D341Med (cell line): ENCODE measurements at regions not wholly inside any gene's neighbourhood (a gene's known extent, or its start where the extent isn't known, plus 50 kb on each side); places are given as distances from the start of the nearest gene placed in this dataset.

ENCODE experiments used
- DNase-seq: peaks from one replicate; pipeline ENCODE4 v3.0.0; 2012; ENCODE audit warnings: low spot score

- DNase-seq: no peak
These were observed 422.1 kb downstream of the COG6 start for GRCh38 chr13:40077396-40078027.

GRCh38 chr13:40079721-40080120 lies 424.3 kb downstream of the COG6 start:
- DNase-seq: no peak

- no peak for DNase-seq
These were observed 425.2 kb downstream of the COG6 start for GRCh38 chr13:40080676-40081075.

- no peak for DNase-seq
These were observed 427.2 kb downstream of the COG6 start for GRCh38 chr13:40082639-40083038.

GRCh38 chr13:40083841-40084240 lies 428.4 kb downstream of the COG6 start:
- DNase-seq: no peak

- DNase-seq: no peak
These were observed 429.5 kb downstream of the COG6 start for GRCh38 chr13:40084934-40085333.

- DNase-seq: no peak
These were observed 431.9 kb downstream of the COG6 start for GRCh38 chr13:40087091-40088002.

- DNase-seq: no peak
These were observed 438.6 kb downstream of the COG6 start for GRCh38 chr13:40094056-40094455.

- DNase-seq: no peak
These were observed 440.4 kb downstream of the COG6 start for GRCh38 chr13:40095695-40096356.

- no peak for DNase-seq
These were observed 441.0 kb downstream of the COG6 start for GRCh38 chr13:40096357-40096901.

- DNase-seq: no peak
These were observed 442.8 kb downstream of the COG6 start for GRCh38 chr13:40098246-40098645.

GRCh38 chr13:40101708-40102359 lies 446.4 kb downstream of the COG6 start:
- DNase-seq: no peak

GRCh38 chr13:40102360-40102727 lies 446.9 kb downstream of the COG6 start:
- no peak for DNase-seq

GRCh38 chr13:40102854-40103253 lies 447.4 kb downstream of the COG6 start:
- DNase-seq: no peak

- no peak for DNase-seq
These were observed 448.4 kb downstream of the COG6 start for GRCh38 chr13:40103864-40104263.

- DNase-seq: no peak
These were observed 449.8 kb downstream of the COG6 start for GRCh38 chr13:40105231-40105630.

GRCh38 chr13:40109351-40109844 lies 453.9 kb downstream of the COG6 start:
- no peak for DNase-seq

GRCh38 chr13:40113643-40114304 lies 458.3 kb downstream of the COG6 start:
- DNase-seq: no peak

- DNase-seq: no peak
These were observed 458.9 kb downstream of the COG6 start for GRCh38 chr13:40114305-40114896.

GRCh38 chr13:40115426-40115825 lies 460.0 kb downstream of the COG6 start:
- no peak for DNase-seq

- no peak for DNase-seq
These were observed 460.5 kb downstream of the COG6 start for GRCh38 chr13:40116008-40116407.
